ENCODE measurements at regions not wholly inside any gene's neighbourhood (a gene's known extent, or its start where the extent isn't known, plus 50 kb on each side); places are given as distances from the start of the nearest gene placed in this dataset.

GRCh38 chr12:126558219-126558618 is 1493.0 kb downstream of the AACS start:
- Histone ChIP-seq H3K27ac (ENCODE audit: low read depth in 1 of 2, low read length in 1 of 2) (no peak overlapping the region), H3K27me3 (ENCODE audit: control insufficient read depth in 2 of 2, insufficient read depth in 1 of 2, low read length in 1 of 2) (no peaks in the 10 kb centered on the region), H3K4me3 (ENCODE audit: low read length in 2 of 2) (no peak overlapping the region), H3K36me3 (ENCODE audit: control insufficient read depth in 2 of 2, insufficient read depth in 2 of 2, low read length in 1 of 2) (no peaks in the 10 kb centered on the region), H3K9me3 (ENCODE audit: control insufficient read depth in 2 of 2, insufficient read depth in 1 of 2, low read length in 1 of 2) (no peaks in the 10 kb centered on the region), H3K4me1 (ENCODE audit: control insufficient read depth in 2 of 2, insufficient read depth in 2 of 2, low read length in 2 of 2) (no peaks in the 10 kb centered on the region)
- 79% methylated on average over 2 of the region's 2 CpGs for WGBS
- no peak for DNase-seq (ENCODE audit: low read depth in 6 of 9, low spot score in 9 of 9)

DNA sequence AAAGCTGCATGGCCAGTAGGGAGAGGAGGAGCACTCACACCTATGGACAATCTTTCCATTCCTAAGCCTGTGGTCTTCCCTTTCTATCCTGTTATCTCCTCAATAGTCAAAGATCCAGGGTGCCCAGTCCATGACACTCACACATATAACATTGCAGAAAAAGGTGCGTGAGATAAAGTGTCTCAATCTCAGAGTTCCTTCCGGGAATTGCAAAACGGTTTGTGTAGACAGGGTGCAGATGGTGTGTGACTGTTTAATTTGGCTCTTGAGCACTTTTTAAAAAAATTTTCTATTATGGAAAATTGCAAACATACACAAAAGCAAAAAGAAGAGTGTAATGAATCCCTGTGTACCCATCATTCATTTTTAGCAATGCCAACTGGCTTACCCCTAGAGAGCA is 1493.6 kb downstream of the AACS start:
- no peaks in the 10 kb centered on the region for H3K9me3 ChIP-seq (ENCODE audit: control insufficient read depth in 2 of 2, insufficient read depth in 1 of 2, low read length in 1 of 2)
- no peak for DNase-seq (ENCODE audit: low read depth in 6 of 9, low spot score in 9 of 9)
- no peaks in the 10 kb centered on the region for H3K36me3 ChIP-seq (ENCODE audit: control insufficient read depth in 2 of 2, insufficient read depth in 2 of 2, low read length in 1 of 2)
- no peak overlapping the region for H3K4me3 ChIP-seq (ENCODE audit: low read length in 2 of 2)
- H3K27me3 ChIP-seq (ENCODE audit: control insufficient read depth in 2 of 2, insufficient read depth in 1 of 2, low read length in 1 of 2) = no peaks in the 10 kb centered on the region
- WGBS = 95% methylated on average over 3 of the region's 3 CpGs
- H3K27ac ChIP-seq (ENCODE audit: low read depth in 1 of 2, low read length in 1 of 2) = no peak overlapping the region
- no peaks in the 10 kb centered on the region for H3K4me1 ChIP-seq (ENCODE audit: control insufficient read depth in 2 of 2, insufficient read depth in 2 of 2, low read length in 2 of 2)

DNA sequence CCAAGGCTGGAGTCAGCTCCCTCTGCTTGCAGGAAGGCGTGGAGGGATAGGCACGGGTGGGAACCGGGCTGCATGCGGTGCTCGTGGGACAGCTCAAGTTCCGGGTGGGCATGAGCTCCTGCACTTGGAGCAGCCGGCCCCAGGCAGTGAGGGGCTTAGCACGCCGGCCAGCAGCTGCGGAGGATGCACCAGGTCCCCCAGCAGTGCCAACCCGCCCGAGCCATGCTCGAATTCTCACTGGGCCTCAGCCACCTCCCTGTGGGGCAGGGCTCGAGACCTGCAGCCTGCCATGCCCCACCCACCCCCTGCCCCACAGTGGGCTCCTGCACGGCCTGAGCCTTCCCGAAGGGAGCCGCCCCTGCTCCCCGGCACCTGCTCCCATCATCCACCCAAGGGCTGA is 1501.8 kb downstream of the AACS start:
- H3K27me3 ChIP-seq (ENCODE audit: control insufficient read depth in 2 of 2, insufficient read depth in 1 of 2, low read length in 1 of 2) = no peaks in the 10 kb centered on the region
- H3K9me3 ChIP-seq (ENCODE audit: control insufficient read depth in 2 of 2, insufficient read depth in 1 of 2, low read length in 1 of 2) = peaks cover 0 to 3% of the 10 kb centered on the region in 2 donors
- WGBS = 91% methylated on average over 18 of the region's 18 CpGs
- no peaks in the 10 kb centered on the region for H3K36me3 ChIP-seq (ENCODE audit: control insufficient read depth in 2 of 2, insufficient read depth in 2 of 2, low read length in 1 of 2)
- H3K4me1 ChIP-seq (ENCODE audit: control insufficient read depth in 2 of 2, insufficient read depth in 2 of 2, low read length in 2 of 2) = no peaks in the 10 kb centered on the region
- H3K27ac ChIP-seq (ENCODE audit: low read depth in 1 of 2, low read length in 1 of 2) = no peak overlapping the region
- DNase-seq (ENCODE audit: low read depth in 6 of 9, low spot score in 9 of 9) = no peak
- H3K4me3 ChIP-seq (ENCODE audit: low read length in 2 of 2) = no peak overlapping the region

- H3K27ac ChIP-seq (ENCODE audit: low read depth in 1 of 2, low read length in 1 of 2) = no peak overlapping the region
- no peak overlapping the region for H3K4me3 ChIP-seq (ENCODE audit: low read length in 2 of 2)
- peaks cover 0 to 3% of the 10 kb centered on the region in 2 donors for H3K9me3 ChIP-seq (ENCODE audit: control insufficient read depth in 2 of 2, insufficient read depth in 1 of 2, low read length in 1 of 2)
- H3K4me1 ChIP-seq (ENCODE audit: control insufficient read depth in 2 of 2, insufficient read depth in 2 of 2, low read length in 2 of 2) = no peaks in the 10 kb centered on the region
- no peaks in the 10 kb centered on the region for H3K36me3 ChIP-seq (ENCODE audit: control insufficient read depth in 2 of 2, insufficient read depth in 2 of 2, low read length in 1 of 2)
- no peak for DNase-seq (ENCODE audit: low read depth in 6 of 9, low spot score in 9 of 9)
- no peaks in the 10 kb centered on the region for H3K27me3 ChIP-seq (ENCODE audit: control insufficient read depth in 2 of 2, insufficient read depth in 1 of 2, low read length in 1 of 2)
- 93% methylated on average over 5 of the region's 5 CpGs for WGBS
Observed at GRCh38 chr12:126569706-126570105, 1504.5 kb downstream of the AACS start.

- peaks cover 0 to 3% of the 10 kb centered on the region in 2 donors for H3K9me3 ChIP-seq (ENCODE audit: control insufficient read depth in 2 of 2, insufficient read depth in 1 of 2, low read length in 1 of 2)
- H3K36me3 ChIP-seq (ENCODE audit: control insufficient read depth in 2 of 2, insufficient read depth in 2 of 2, low read length in 1 of 2) = no peaks in the 10 kb centered on the region
- H3K27me3 ChIP-seq (ENCODE audit: control insufficient read depth in 2 of 2, insufficient read depth in 1 of 2, low read length in 1 of 2) = no peaks in the 10 kb centered on the region
- 40% methylated on average over 3 of the region's 3 CpGs for WGBS
- DNase-seq (ENCODE audit: low read depth in 6 of 9, low spot score in 9 of 9) = no peak
- H3K27ac ChIP-seq (ENCODE audit: low read depth in 1 of 2, low read length in 1 of 2) = no peak overlapping the region
- no peak overlapping the region for H3K4me3 ChIP-seq (ENCODE audit: low read length in 2 of 2)
- no peaks in the 10 kb centered on the region for H3K4me1 ChIP-seq (ENCODE audit: control insufficient read depth in 2 of 2, insufficient read depth in 2 of 2, low read length in 2 of 2)
Observed at GRCh38 chr12:126570566-126570965, 1505.3 kb downstream of the AACS start.

- Histone ChIP-seq H3K9me3 (ENCODE audit: control insufficient read depth in 2 of 2, insufficient read depth in 1 of 2, low read length in 1 of 2) (peaks cover 0 to 2% of the 10 kb centered on the region in 2 donors), H3K36me3 (ENCODE audit: control insufficient read depth in 2 of 2, insufficient read depth in 2 of 2, low read length in 1 of 2) (no peaks in the 10 kb centered on the region), H3K4me1 (ENCODE audit: control insufficient read depth in 2 of 2, insufficient read depth in 2 of 2, low read length in 2 of 2) (no peaks in the 10 kb centered on the region), H3K27me3 (ENCODE audit: control insufficient read depth in 2 of 2, insufficient read depth in 1 of 2, low read length in 1 of 2) (no peaks in the 10 kb centered on the region), H3K4me3 (ENCODE audit: low read length in 2 of 2) (no peak overlapping the region), H3K27ac (ENCODE audit: low read depth in 1 of 2, low read length in 1 of 2) (no peak overlapping the region)
- DNase-seq (ENCODE audit: low read depth in 6 of 9, low spot score in 9 of 9) = no peak
Observed at GRCh38 chr12:126572170-126572569, 1506.9 kb downstream of the AACS start.

DNA sequence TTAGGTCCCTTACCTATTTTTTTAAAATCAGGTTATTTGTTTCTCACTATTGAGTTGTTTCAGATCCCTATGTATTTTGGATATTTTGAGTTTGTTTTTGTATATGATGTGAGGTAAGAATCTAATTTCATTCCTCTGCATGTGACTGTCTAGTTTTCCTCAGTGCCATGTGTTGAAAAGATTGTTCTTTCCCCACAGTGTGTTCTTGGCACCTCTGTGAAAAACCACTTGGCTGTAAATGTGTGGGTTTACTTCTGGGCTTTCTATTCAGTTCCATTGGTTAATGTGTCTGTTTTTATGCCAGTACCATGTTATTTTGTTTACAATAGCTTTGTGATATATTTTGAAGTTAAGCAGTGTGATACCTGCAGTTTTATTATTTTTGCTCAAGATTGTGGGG is 1516.4 kb downstream of the AACS start:
- no peaks in the 10 kb centered on the region for H3K9me3 ChIP-seq (ENCODE audit: control insufficient read depth in 2 of 2, insufficient read depth in 1 of 2, low read length in 1 of 2)
- no peaks in the 10 kb centered on the region for H3K36me3 ChIP-seq (ENCODE audit: control insufficient read depth in 2 of 2, insufficient read depth in 2 of 2, low read length in 1 of 2)
- H3K27ac ChIP-seq (ENCODE audit: low read depth in 1 of 2, low read length in 1 of 2) = no peak overlapping the region
- H3K4me1 ChIP-seq (ENCODE audit: control insufficient read depth in 2 of 2, insufficient read depth in 2 of 2, low read length in 2 of 2) = no peaks in the 10 kb centered on the region
- H3K4me3 ChIP-seq (ENCODE audit: low read length in 2 of 2) = no peak overlapping the region
- no peak for DNase-seq (ENCODE audit: low read depth in 6 of 9, low spot score in 9 of 9)
- no peaks in the 10 kb centered on the region for H3K27me3 ChIP-seq (ENCODE audit: control insufficient read depth in 2 of 2, insufficient read depth in 1 of 2, low read length in 1 of 2)

GRCh38 chr12:126582231-126582630 is 1517.0 kb downstream of the AACS start:
- H3K27me3 ChIP-seq (ENCODE audit: control insufficient read depth in 2 of 2, insufficient read depth in 1 of 2, low read length in 1 of 2) = no peaks in the 10 kb centered on the region
- WGBS = 70% methylated on average over 3 of the region's 3 CpGs
- H3K36me3 ChIP-seq (ENCODE audit: control insufficient read depth in 2 of 2, insufficient read depth in 2 of 2, low read length in 1 of 2) = no peaks in the 10 kb centered on the region
- H3K4me1 ChIP-seq (ENCODE audit: control insufficient read depth in 2 of 2, insufficient read depth in 2 of 2, low read length in 2 of 2) = no peaks in the 10 kb centered on the region
- no peak overlapping the region for H3K4me3 ChIP-seq (ENCODE audit: low read length in 2 of 2)
- DNase-seq (ENCODE audit: low read depth in 6 of 9, low spot score in 9 of 9) = no peak
- H3K27ac ChIP-seq (ENCODE audit: low read depth in 1 of 2, low read length in 1 of 2) = no peak overlapping the region
- no peaks in the 10 kb centered on the region for H3K9me3 ChIP-seq (ENCODE audit: control insufficient read depth in 2 of 2, insufficient read depth in 1 of 2, low read length in 1 of 2)

DNA sequence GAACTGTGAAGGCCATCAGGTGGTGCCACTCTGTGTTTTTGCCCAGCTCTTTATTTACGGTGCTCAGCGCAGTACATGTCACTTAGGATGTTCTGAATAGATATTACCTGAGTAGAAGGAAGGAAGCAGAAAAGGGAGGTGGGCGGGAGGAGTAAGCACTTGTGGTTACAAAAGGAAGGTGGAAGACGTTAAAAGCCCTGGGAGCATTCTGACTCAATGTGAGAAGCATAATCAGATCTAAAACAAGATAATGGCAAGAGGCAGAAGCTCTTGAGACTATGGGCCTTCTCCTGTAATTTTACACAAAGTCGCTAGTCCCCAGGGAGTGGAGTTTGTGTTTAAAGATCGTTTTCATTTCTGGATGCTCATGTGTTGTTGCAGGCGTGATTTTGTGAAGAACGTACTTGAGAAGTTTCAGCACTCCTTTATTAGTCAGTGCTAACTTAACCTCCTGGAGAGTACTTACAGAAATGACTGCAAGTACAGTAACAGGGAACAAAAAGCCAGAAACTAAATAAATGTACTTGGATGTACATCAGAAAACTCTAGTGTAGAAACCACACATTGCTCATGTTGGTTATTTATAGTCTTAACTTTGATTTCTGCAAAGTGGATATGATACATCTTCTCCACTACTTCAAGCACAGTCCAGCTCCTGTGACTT is 1523.5 kb downstream of the AACS start:
- H3K9me3 ChIP-seq (ENCODE audit: control insufficient read depth in 2 of 2, insufficient read depth in 1 of 2, low read length in 1 of 2) = no peaks in the 10 kb centered on the region
- H3K36me3 ChIP-seq (ENCODE audit: control insufficient read depth in 2 of 2, insufficient read depth in 2 of 2, low read length in 1 of 2) = no peaks in the 10 kb centered on the region
- no peak overlapping the region for H3K4me3 ChIP-seq (ENCODE audit: low read length in 2 of 2)
- WGBS = 39% methylated on average over 8 of the region's 8 CpGs
- DNase-seq (ENCODE audit: low read depth in 6 of 9, low spot score in 9 of 9) = peak in 3 of 9 donors; percentile 8 to 31 (median 25)
- H3K27ac ChIP-seq (ENCODE audit: low read depth in 1 of 2, low read length in 1 of 2) = peak overlapping the region in 1 of 2 donors; percentile 17
- H3K4me1 ChIP-seq (ENCODE audit: control insufficient read depth in 2 of 2, insufficient read depth in 2 of 2, low read length in 2 of 2) = peaks cover 0 to 4% of the 10 kb centered on the region in 2 donors
- no peaks in the 10 kb centered on the region for H3K27me3 ChIP-seq (ENCODE audit: control insufficient read depth in 2 of 2, insufficient read depth in 1 of 2, low read length in 1 of 2)
